ENCODE measurements at regions not wholly inside any gene's neighbourhood (a gene's known extent, or its start where the extent isn't known, plus 50 kb on each side); places are given as distances from the start of the nearest gene placed in this dataset.

GRCh38 chr16:76194616-76195015 is 82.6 kb upstream of the CNTNAP4 start:
- H2AFZ ChIP-seq: no peak overlapping the region
- no peaks in the 10 kb centered on the region for H3K79me2 ChIP-seq
- H3K9me2 ChIP-seq (replicated peaks; ENCODE audit: insufficient read depth): no peaks in the 10 kb centered on the region
- no peak overlapping the region for H3K4me3 ChIP-seq
- peaks cover 4% of the 10 kb centered on the region for H3K4me1 ChIP-seq (ENCODE audit: insufficient read depth)
- H3K27me3 ChIP-seq: no peaks in the 10 kb centered on the region
- no peaks in the 10 kb centered on the region for H3K9me3 ChIP-seq (ENCODE audit: low read depth)
- peak overlapping the region; percentile 65 for H3K27ac ChIP-seq
- WGBS (ENCODE audit: low lambda C conversion rate, missing lambda C conversion rate): 17% methylated on average over 2 of the region's 2 CpGs
- H4K20me1 ChIP-seq (ENCODE audit: insufficient read depth, poor library complexity, severe bottlenecking): no peaks in the 10 kb centered on the region
- H3K36me3 ChIP-seq (replicated peaks; ENCODE audit: insufficient read depth, low read depth): no peaks in the 10 kb centered on the region
- TF ChIP-seq, protein P1, sequence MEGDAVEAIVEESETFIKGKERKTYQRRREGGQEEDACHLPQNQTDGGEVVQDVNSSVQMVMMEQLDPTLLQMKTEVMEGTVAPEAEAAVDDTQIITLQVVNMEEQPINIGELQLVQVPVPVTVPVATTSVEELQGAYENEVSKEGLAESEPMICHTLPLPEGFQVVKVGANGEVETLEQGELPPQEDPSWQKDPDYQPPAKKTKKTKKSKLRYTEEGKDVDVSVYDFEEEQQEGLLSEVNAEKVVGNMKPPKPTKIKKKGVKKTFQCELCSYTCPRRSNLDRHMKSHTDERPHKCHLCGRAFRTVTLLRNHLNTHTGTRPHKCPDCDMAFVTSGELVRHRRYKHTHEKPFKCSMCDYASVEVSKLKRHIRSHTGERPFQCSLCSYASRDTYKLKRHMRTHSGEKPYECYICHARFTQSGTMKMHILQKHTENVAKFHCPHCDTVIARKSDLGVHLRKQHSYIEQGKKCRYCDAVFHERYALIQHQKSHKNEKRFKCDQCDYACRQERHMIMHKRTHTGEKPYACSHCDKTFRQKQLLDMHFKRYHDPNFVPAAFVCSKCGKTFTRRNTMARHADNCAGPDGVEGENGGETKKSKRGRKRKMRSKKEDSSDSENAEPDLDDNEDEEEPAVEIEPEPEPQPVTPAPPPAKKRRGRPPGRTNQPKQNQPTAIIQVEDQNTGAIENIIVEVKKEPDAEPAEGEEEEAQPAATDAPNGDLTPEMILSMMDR (IDR thresholded peaks at IDR 0.05; ENCODE audit: poor library complexity): no peak
- no peak for TF ChIP-seq EZH2phosphoT487 (IDR thresholded peaks at IDR 0.05; ENCODE audit: low read depth, severe bottlenecking, unreplicated experiment)
- DNase-seq (ENCODE audit: low spot score): peak; percentile 60
- peak overlapping the region; percentile 53 for H3K4me2 ChIP-seq

DNA sequence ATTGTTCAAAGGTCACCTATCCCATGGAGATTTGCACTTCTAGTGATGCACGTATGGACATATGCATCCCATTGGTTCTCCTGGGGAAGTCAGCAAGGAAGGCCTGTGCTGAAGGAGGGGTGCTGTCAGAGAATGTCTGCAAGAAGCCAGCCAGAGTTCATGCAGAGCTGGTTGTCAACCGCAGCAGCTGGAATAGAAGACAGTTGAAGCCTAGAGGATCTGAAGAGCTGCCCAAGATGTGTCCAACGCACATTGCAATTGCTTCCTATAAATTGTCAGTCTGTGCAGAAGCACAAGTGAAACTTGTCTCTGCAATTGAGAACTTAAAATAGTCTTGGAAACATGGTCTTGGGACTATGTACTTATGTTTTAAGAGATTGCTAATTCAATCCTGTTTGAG is 82.1 kb upstream of the CNTNAP4 start:
- WGBS (ENCODE audit: low lambda C conversion rate, missing lambda C conversion rate): 79% methylated on average over 3 of the region's 3 CpGs
- no peaks in the 10 kb centered on the region for H3K36me3 ChIP-seq (replicated peaks; ENCODE audit: insufficient read depth, low read depth)

DNA sequence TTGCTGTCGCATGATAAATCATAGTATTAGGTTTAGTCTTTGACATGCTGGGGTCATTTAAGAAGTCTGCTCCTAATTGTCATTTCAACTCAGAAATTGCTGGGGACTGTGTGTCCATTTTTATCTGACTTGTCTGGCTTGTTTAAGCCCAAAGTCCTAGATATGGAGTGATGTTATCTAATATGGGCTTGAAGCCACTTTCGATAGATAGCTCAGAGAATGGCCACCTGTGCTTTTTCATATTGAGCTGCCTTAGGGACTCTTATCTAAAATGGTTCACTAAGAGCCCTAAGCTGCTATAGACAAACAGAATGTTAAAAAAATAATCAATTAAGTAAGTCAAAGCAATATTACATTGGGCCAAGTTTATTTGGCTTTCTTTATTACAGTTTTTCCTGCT is 81.6 kb upstream of the CNTNAP4 start:
- Histone ChIP-seq H3K9me2 (replicated peaks; ENCODE audit: insufficient read depth) (no peaks in the 10 kb centered on the region), H2AFZ (no peak overlapping the region)
- 40% methylated on average over 2 of the region's 2 CpGs for WGBS (ENCODE audit: low lambda C conversion rate, missing lambda C conversion rate)

More for the DNA sequence above, 82.1 kb upstream of the CNTNAP4 start:
- Histone ChIP-seq H4K20me1 (ENCODE audit: insufficient read depth, poor library complexity, severe bottlenecking) (no peaks in the 10 kb centered on the region), H3K4me3 (no peak overlapping the region), H3K27ac (no peak overlapping the region), H3K9me3 (ENCODE audit: low read depth) (no peaks in the 10 kb centered on the region), H3K79me2 (no peaks in the 10 kb centered on the region), H3K27me3 (no peaks in the 10 kb centered on the region), H3K4me2 (peak overlapping the region; percentile 53), H3K4me1 (ENCODE audit: insufficient read depth) (peaks cover 4% of the 10 kb centered on the region), H2AFZ (no peak overlapping the region), H3K9me2 (replicated peaks; ENCODE audit: insufficient read depth) (no peaks in the 10 kb centered on the region)
- no peak for DNase-seq (ENCODE audit: low spot score)
- TF ChIP-seq, protein P1 (IDR thresholded peaks at IDR 0.05; ENCODE audit: poor library complexity): no peak
- TF ChIP-seq EZH2 (IDR thresholded peaks at IDR 0.05; ENCODE audit: borderline replicate concordance): no peak
- no peak for TF ChIP-seq EZH2phosphoT487 (IDR thresholded peaks at IDR 0.05; ENCODE audit: low read depth, severe bottlenecking, unreplicated experiment)

More for the DNA sequence above, 81.6 kb upstream of the CNTNAP4 start:
- no peaks in the 10 kb centered on the region for H3K36me3 ChIP-seq (replicated peaks; ENCODE audit: insufficient read depth, low read depth)
- no peak for DNase-seq (ENCODE audit: low spot score)
- TF ChIP-seq, protein P1 (IDR thresholded peaks at IDR 0.05; ENCODE audit: poor library complexity): no peak
- TF ChIP-seq EZH2phosphoT487 (IDR thresholded peaks at IDR 0.05; ENCODE audit: low read depth, severe bottlenecking, unreplicated experiment) (no peak), EZH2 (IDR thresholded peaks at IDR 0.05; ENCODE audit: borderline replicate concordance) (no peak)
- no peak overlapping the region for H3K4me3 ChIP-seq
- H4K20me1 ChIP-seq (ENCODE audit: insufficient read depth, poor library complexity, severe bottlenecking): no peaks in the 10 kb centered on the region
- H3K27me3 ChIP-seq: no peaks in the 10 kb centered on the region
- no peaks in the 10 kb centered on the region for H3K79me2 ChIP-seq
- peaks cover 4% of the 10 kb centered on the region for H3K4me1 ChIP-seq (ENCODE audit: insufficient read depth)
- no peak overlapping the region for H3K27ac ChIP-seq
- H3K9me3 ChIP-seq (ENCODE audit: low read depth): no peaks in the 10 kb centered on the region
- no peak overlapping the region for H3K4me2 ChIP-seq

All from hepatocyte (in vitro differentiated cells).